ENCODE measurements at regions not wholly inside any gene's neighbourhood (a gene's known extent, or its start where the extent isn't known, plus 50 kb on each side); places are given as distances from the start of the nearest gene placed in this dataset.

DNA sequence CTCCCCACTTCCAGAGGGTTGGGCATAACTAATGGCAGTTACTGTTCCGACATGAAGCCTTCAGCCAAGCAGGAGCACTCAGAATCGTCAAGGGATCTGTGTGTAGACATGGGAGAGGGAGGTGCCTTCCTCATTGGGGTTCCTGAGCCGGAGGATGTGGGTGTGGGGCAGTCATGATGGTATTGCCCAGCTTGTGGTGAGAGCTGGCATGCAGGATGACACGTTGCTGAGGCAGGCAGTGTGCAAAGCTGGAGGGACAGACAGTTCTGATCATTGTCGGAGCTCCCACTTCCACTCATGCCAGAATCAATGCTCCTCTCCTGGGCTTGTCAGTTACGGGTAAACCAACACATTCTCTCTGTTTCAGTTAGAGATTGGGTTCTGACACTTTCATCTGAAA, 83.9 kb upstream of the TSC22D1 start:
- Histone ChIP-seq H3K4me3 (ENCODE audit: low read length) (no peak overlapping the region), H3K79me1 (ENCODE audit: low read length) (no peaks in the 10 kb centered on the region), H3K27ac (ENCODE audit: low read depth, low read length) (no peak overlapping the region), H2BK15ac (replicated peaks; ENCODE audit: low read depth) (no peak overlapping the region), H3K4me2 (ENCODE audit: low read length) (no peak overlapping the region), H3K9ac (ENCODE audit: low read length) (no peak overlapping the region), H3K18ac (ENCODE audit: low read length) (no peak overlapping the region), H3K56ac (ENCODE audit: low read length) (no peak overlapping the region), H3K4ac (ENCODE audit: low read depth, low read length) (no peak overlapping the region), H3K36me3 (ENCODE audit: control insufficient read depth, insufficient read depth, low read length) (no peaks in the 10 kb centered on the region), H3K79me2 (ENCODE audit: control insufficient read depth, insufficient read depth, low read length) (no peaks in the 10 kb centered on the region), H3K23ac (ENCODE audit: low read length) (peak overlapping the region; percentile 83), H4K5ac (ENCODE audit: low read length) (no peak overlapping the region), H3K27me3 (ENCODE audit: insufficient read depth, low read length, poor library complexity) (no peaks in the 10 kb centered on the region), H4K8ac (ENCODE audit: low read depth, low read length) (no peak overlapping the region), H3K4me1 (ENCODE audit: control insufficient read depth, low read depth, low read length) (no peaks in the 10 kb centered on the region), H2BK120ac (ENCODE audit: low read depth, low read length) (no peak overlapping the region), H2BK5ac (ENCODE audit: low read length) (no peak overlapping the region), H2AK5ac (ENCODE audit: low read length) (no peak overlapping the region)
- DNase-seq: no peak
- no CpG with 5 or more reads among the region's 6 CpGs for WGBS (ENCODE audit: extremely low coverage, insufficient coverage, low lambda C conversion rate)

GRCh38 chr13:44652962-44653660, 77.0 kb upstream of the TSC22D1 start:
- H3K27me3 ChIP-seq (ENCODE audit: insufficient read depth, low read length, poor library complexity): no peaks in the 10 kb centered on the region
- no peak overlapping the region for H3K9ac ChIP-seq (ENCODE audit: low read length)
- H3K4ac ChIP-seq (ENCODE audit: low read depth, low read length): no peak overlapping the region
- H2BK5ac ChIP-seq (ENCODE audit: low read length): no peak overlapping the region
- H3K4me2 ChIP-seq (ENCODE audit: low read length): no peak overlapping the region
- WGBS (ENCODE audit: extremely low coverage, insufficient coverage, low lambda C conversion rate): no CpG with 5 or more reads among the region's 3 CpGs
- H3K18ac ChIP-seq (ENCODE audit: low read length): no peak overlapping the region
- peaks cover 6% of the 10 kb centered on the region for H3K4me1 ChIP-seq (ENCODE audit: control insufficient read depth, low read depth, low read length)
- no peak overlapping the region for H2BK15ac ChIP-seq (replicated peaks; ENCODE audit: low read depth)
- no peak overlapping the region for H3K27ac ChIP-seq (ENCODE audit: low read depth, low read length)
- no peak overlapping the region for H2BK120ac ChIP-seq (ENCODE audit: low read depth, low read length)
- no peak overlapping the region for H3K56ac ChIP-seq (ENCODE audit: low read length)
- H4K5ac ChIP-seq (ENCODE audit: low read length): no peak overlapping the region
- no peak overlapping the region for H4K8ac ChIP-seq (ENCODE audit: low read depth, low read length)
- H3K23ac ChIP-seq (ENCODE audit: low read length): no peak overlapping the region
- H3K36me3 ChIP-seq (ENCODE audit: control insufficient read depth, insufficient read depth, low read length): no peaks in the 10 kb centered on the region
- H3K4me3 ChIP-seq (ENCODE audit: low read length): no peak overlapping the region
- no peak for DNase-seq
- no peak overlapping the region for H2AK5ac ChIP-seq (ENCODE audit: low read length)
- H3K79me2 ChIP-seq (ENCODE audit: control insufficient read depth, insufficient read depth, low read length): no peaks in the 10 kb centered on the region
- H3K79me1 ChIP-seq (ENCODE audit: low read length): no peaks in the 10 kb centered on the region

DNA sequence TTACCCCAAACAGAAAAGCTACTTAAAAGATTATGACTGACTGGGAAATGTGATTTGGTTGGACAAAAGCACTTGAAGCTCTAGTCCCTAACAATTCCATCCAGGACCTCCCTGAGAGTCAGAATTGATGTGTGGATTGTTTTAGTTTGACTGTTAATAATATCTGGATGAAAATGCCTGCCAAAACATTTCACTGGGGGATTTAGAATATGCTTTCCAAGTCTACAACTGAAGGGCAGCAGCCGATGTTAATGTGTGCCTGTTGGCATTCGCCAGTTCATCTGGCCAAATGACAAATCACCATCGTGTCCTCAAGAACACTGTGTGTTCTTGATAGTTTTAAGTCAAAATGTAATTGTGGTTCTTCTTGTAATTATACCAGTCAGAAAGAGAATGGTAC, 76.0 kb upstream of the TSC22D1 start:
- no peak overlapping the region for H3K56ac ChIP-seq (ENCODE audit: low read length)
- no peak for DNase-seq
- no peak overlapping the region for H2AK5ac ChIP-seq (ENCODE audit: low read length)
- H2BK15ac ChIP-seq (replicated peaks; ENCODE audit: low read depth): no peak overlapping the region
- H3K27me3 ChIP-seq (ENCODE audit: insufficient read depth, low read length, poor library complexity): no peaks in the 10 kb centered on the region
- no peak overlapping the region for H3K18ac ChIP-seq (ENCODE audit: low read length)
- H3K4me3 ChIP-seq (ENCODE audit: low read length): no peak overlapping the region
- H4K5ac ChIP-seq (ENCODE audit: low read length): no peak overlapping the region
- no peak overlapping the region for H3K23ac ChIP-seq (ENCODE audit: low read length)
- no CpG with 5 or more reads among the region's 3 CpGs for WGBS (ENCODE audit: extremely low coverage, insufficient coverage, low lambda C conversion rate)
- no peak overlapping the region for H3K4me2 ChIP-seq (ENCODE audit: low read length)
- no peak overlapping the region for H3K4ac ChIP-seq (ENCODE audit: low read depth, low read length)
- H3K27ac ChIP-seq (ENCODE audit: low read depth, low read length): no peak overlapping the region
- no peak overlapping the region for H2BK5ac ChIP-seq (ENCODE audit: low read length)
- H3K36me3 ChIP-seq (ENCODE audit: control insufficient read depth, insufficient read depth, low read length): no peaks in the 10 kb centered on the region
- no peaks in the 10 kb centered on the region for H3K79me2 ChIP-seq (ENCODE audit: control insufficient read depth, insufficient read depth, low read length)
- H3K4me1 ChIP-seq (ENCODE audit: control insufficient read depth, low read depth, low read length): peaks cover 7% of the 10 kb centered on the region
- no peaks in the 10 kb centered on the region for H3K79me1 ChIP-seq (ENCODE audit: low read length)
- H3K9ac ChIP-seq (ENCODE audit: low read length): no peak overlapping the region
- H2BK120ac ChIP-seq (ENCODE audit: low read depth, low read length): no peak overlapping the region
- H4K8ac ChIP-seq (ENCODE audit: low read depth, low read length): no peak overlapping the region

DNA sequence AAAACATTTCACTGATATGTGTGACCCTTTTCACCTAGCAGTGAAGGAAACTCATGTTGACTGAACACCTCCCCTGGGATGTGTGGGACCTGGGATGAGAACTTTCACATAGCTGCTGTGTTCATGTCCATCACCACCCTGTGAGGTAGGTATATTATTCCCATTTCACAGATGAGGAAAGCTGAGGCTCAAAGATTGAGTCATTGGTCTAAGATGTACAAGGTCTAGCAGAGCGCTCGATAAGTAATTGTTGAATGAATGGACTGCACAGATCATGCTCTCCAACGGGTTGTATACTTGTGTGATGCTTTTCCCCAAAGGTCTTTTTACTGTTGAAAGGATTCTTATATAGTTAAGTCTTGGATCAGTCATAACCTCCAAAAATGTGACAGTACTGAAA, 75.6 kb upstream of the TSC22D1 start:
- Histone ChIP-seq H3K23ac (ENCODE audit: low read length) (no peak overlapping the region), H3K9ac (ENCODE audit: low read length) (no peak overlapping the region), H3K4ac (ENCODE audit: low read depth, low read length) (no peak overlapping the region), H4K8ac (ENCODE audit: low read depth, low read length) (no peak overlapping the region), H2BK15ac (replicated peaks; ENCODE audit: low read depth) (no peak overlapping the region), H3K4me1 (ENCODE audit: control insufficient read depth, low read depth, low read length) (peaks cover 7% of the 10 kb centered on the region), H3K4me2 (ENCODE audit: low read length) (no peak overlapping the region), H3K56ac (ENCODE audit: low read length) (no peak overlapping the region), H3K4me3 (ENCODE audit: low read length) (no peak overlapping the region), H3K27ac (ENCODE audit: low read depth, low read length) (no peak overlapping the region), H4K5ac (ENCODE audit: low read length) (no peak overlapping the region), H2AK5ac (ENCODE audit: low read length) (no peak overlapping the region), H3K18ac (ENCODE audit: low read length) (no peak overlapping the region), H3K79me2 (ENCODE audit: control insufficient read depth, insufficient read depth, low read length) (no peaks in the 10 kb centered on the region), H2BK120ac (ENCODE audit: low read depth, low read length) (no peak overlapping the region), H3K36me3 (ENCODE audit: control insufficient read depth, insufficient read depth, low read length) (no peaks in the 10 kb centered on the region), H3K79me1 (ENCODE audit: low read length) (no peaks in the 10 kb centered on the region), H2BK5ac (ENCODE audit: low read length) (no peak overlapping the region), H3K27me3 (ENCODE audit: insufficient read depth, low read length, poor library complexity) (no peaks in the 10 kb centered on the region)
- WGBS (ENCODE audit: extremely low coverage, insufficient coverage, low lambda C conversion rate): no CpG with 5 or more reads among the region's 3 CpGs
- DNase-seq: no peak

- Histone ChIP-seq H3K4me3 (ENCODE audit: low read length) (no peak overlapping the region), H3K4me2 (ENCODE audit: low read length) (no peak overlapping the region), H3K36me3 (ENCODE audit: control insufficient read depth, insufficient read depth, low read length) (no peaks in the 10 kb centered on the region), H3K27ac (ENCODE audit: low read depth, low read length) (no peak overlapping the region), H4K5ac (ENCODE audit: low read length) (no peak overlapping the region), H3K4me1 (ENCODE audit: control insufficient read depth, low read depth, low read length) (peaks cover 7% of the 10 kb centered on the region), H3K4ac (ENCODE audit: low read depth, low read length) (no peak overlapping the region), H3K79me2 (ENCODE audit: control insufficient read depth, insufficient read depth, low read length) (no peaks in the 10 kb centered on the region), H2BK5ac (ENCODE audit: low read length) (no peak overlapping the region), H4K8ac (ENCODE audit: low read depth, low read length) (no peak overlapping the region), H2AK5ac (ENCODE audit: low read length) (no peak overlapping the region), H3K23ac (ENCODE audit: low read length) (no peak overlapping the region), H3K18ac (ENCODE audit: low read length) (no peak overlapping the region), H3K9ac (ENCODE audit: low read length) (no peak overlapping the region), H3K56ac (ENCODE audit: low read length) (no peak overlapping the region), H2BK120ac (ENCODE audit: low read depth, low read length) (no peak overlapping the region), H3K27me3 (ENCODE audit: insufficient read depth, low read length, poor library complexity) (no peaks in the 10 kb centered on the region), H3K79me1 (ENCODE audit: low read length) (no peaks in the 10 kb centered on the region), H2BK15ac (replicated peaks; ENCODE audit: low read depth) (no peak overlapping the region)
- no CpG with 5 or more reads among the region's 2 CpGs for WGBS (ENCODE audit: extremely low coverage, insufficient coverage, low lambda C conversion rate)
- no peak for DNase-seq
Observed at GRCh38 chr13:44651209-44651608, 75.1 kb upstream of the TSC22D1 start.

DNA sequence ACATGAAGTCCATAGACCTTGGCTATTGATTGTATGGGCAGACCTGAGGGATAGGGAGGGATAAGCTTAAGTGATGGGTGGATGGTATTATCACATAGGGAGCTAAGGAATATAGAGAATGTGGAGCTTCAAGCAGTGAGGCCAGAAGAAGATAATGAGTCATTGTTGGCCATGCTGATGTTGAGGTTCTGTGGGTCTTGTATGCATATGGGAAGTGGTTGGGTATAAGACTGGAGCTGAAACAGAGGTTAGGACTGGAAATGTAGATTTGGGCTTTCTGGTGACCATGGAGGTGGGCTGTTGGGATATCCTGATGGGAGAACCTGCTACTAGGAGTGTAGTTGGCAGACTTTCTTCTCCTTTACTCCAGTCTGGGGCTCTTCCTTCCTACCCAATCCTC, 73.7 kb upstream of the TSC22D1 start:
- Histone ChIP-seq H3K56ac (ENCODE audit: low read length) (no peak overlapping the region), H3K18ac (ENCODE audit: low read length) (no peak overlapping the region), H3K4me1 (ENCODE audit: control insufficient read depth, low read depth, low read length) (peaks cover 7% of the 10 kb centered on the region), H3K9ac (ENCODE audit: low read length) (no peak overlapping the region), H4K8ac (ENCODE audit: low read depth, low read length) (no peak overlapping the region), H3K27me3 (ENCODE audit: insufficient read depth, low read length, poor library complexity) (no peaks in the 10 kb centered on the region), H2BK5ac (ENCODE audit: low read length) (no peak overlapping the region), H2BK15ac (replicated peaks; ENCODE audit: low read depth) (no peak overlapping the region), H3K27ac (ENCODE audit: low read depth, low read length) (no peak overlapping the region), H3K4me3 (ENCODE audit: low read length) (no peak overlapping the region), H3K4me2 (ENCODE audit: low read length) (no peak overlapping the region), H3K36me3 (ENCODE audit: control insufficient read depth, insufficient read depth, low read length) (no peaks in the 10 kb centered on the region), H2BK120ac (ENCODE audit: low read depth, low read length) (no peak overlapping the region), H4K5ac (ENCODE audit: low read length) (no peak overlapping the region), H2AK5ac (ENCODE audit: low read length) (no peak overlapping the region), H3K79me2 (ENCODE audit: control insufficient read depth, insufficient read depth, low read length) (no peaks in the 10 kb centered on the region), H3K23ac (ENCODE audit: low read length) (no peak overlapping the region), H3K79me1 (ENCODE audit: low read length) (no peaks in the 10 kb centered on the region), H3K4ac (ENCODE audit: low read depth, low read length) (no peak overlapping the region)
- DNase-seq: peak; percentile 22
